ENCODE measurements at regions not wholly inside any gene's neighbourhood (a gene's known extent, or its start where the extent isn't known, plus 50 kb on each side); places are given as distances from the start of the nearest gene placed in this dataset.
"Not testable (repeated sequence)": the region's sequence is repeated elsewhere in the genome, so short reads cannot be mapped to it uniquely, and the experiment has no call there.

GRCh38 chr1:112828716-112829115 lies 113.6 kb upstream of the PPM1J start:
- Histone ChIP-seq H3K4me3 (ENCODE audit: low read depth, low read length) (no peak overlapping the region), H3K27ac (ENCODE audit: low read depth) (no peak overlapping the region), H3K36me3 (ENCODE audit: insufficient read depth) (no peaks in the 10 kb centered on the region), H3K4me1 (ENCODE audit: insufficient read depth) (no peaks in the 10 kb centered on the region)
- 77% methylated on average over 2 of the region's 2 CpGs for WGBS
- no peak for DNase-seq (ENCODE audit: extremely low spot score)

GRCh38 chr1:112827391-112827790 lies 112.3 kb upstream of the PPM1J start:
- H3K36me3 ChIP-seq (ENCODE audit: insufficient read depth); H3K27ac ChIP-seq (ENCODE audit: low read depth); H3K4me3 ChIP-seq (ENCODE audit: low read depth, low read length); H3K4me1 ChIP-seq (ENCODE audit: insufficient read depth); DNase-seq (ENCODE audit: extremely low spot score): not testable (repeated sequence)
- WGBS = 61% methylated on average over 1 of the region's 1 CpG

GRCh38 chr1:112826217-112826944 lies 111.2 kb upstream of the PPM1J start:
- Histone ChIP-seq H3K4me1 (ENCODE audit: insufficient read depth) (no peaks in the 10 kb centered on the region), H3K27ac (ENCODE audit: low read depth) (no peak overlapping the region), H3K36me3 (ENCODE audit: insufficient read depth) (no peaks in the 10 kb centered on the region), H3K4me3 (ENCODE audit: low read depth, low read length) (no peak overlapping the region)
- 77% methylated on average over 16 of the region's 16 CpGs for WGBS
- no peak for DNase-seq (ENCODE audit: extremely low spot score)

GRCh38 chr1:112825563-112826216 lies 110.6 kb upstream of the PPM1J start:
- WGBS = 88% methylated on average over 7 of the region's 7 CpGs
- not testable (repeated sequence) for DNase-seq (ENCODE audit: extremely low spot score); H3K27ac ChIP-seq (ENCODE audit: low read depth); H3K4me1 ChIP-seq (ENCODE audit: insufficient read depth); H3K4me3 ChIP-seq (ENCODE audit: low read depth, low read length); H3K36me3 ChIP-seq (ENCODE audit: insufficient read depth)

GRCh38 chr1:112825075-112825474 lies 109.9 kb upstream of the PPM1J start:
- not testable (repeated sequence) for DNase-seq (ENCODE audit: extremely low spot score); H3K36me3 ChIP-seq (ENCODE audit: insufficient read depth); H3K4me3 ChIP-seq (ENCODE audit: low read depth, low read length); H3K27ac ChIP-seq (ENCODE audit: low read depth); H3K4me1 ChIP-seq (ENCODE audit: insufficient read depth)
- 85% methylated on average over 6 of the region's 6 CpGs for WGBS

- not testable (repeated sequence) for H3K4me3 ChIP-seq (ENCODE audit: low read depth, low read length); H3K27ac ChIP-seq (ENCODE audit: low read depth); H3K4me1 ChIP-seq (ENCODE audit: insufficient read depth); H3K36me3 ChIP-seq (ENCODE audit: insufficient read depth); DNase-seq (ENCODE audit: extremely low spot score)
- WGBS = 76% methylated on average over 7 of the region's 7 CpGs
Measured at GRCh38 chr1:112821307-112822063, 106.4 kb upstream of the PPM1J start.

- no peak for DNase-seq (ENCODE audit: extremely low spot score)
- no peak overlapping the region for H3K27ac ChIP-seq (ENCODE audit: low read depth)
- no peak overlapping the region for H3K4me3 ChIP-seq (ENCODE audit: low read depth, low read length)
- 12% methylated on average over 4 of the region's 4 CpGs for WGBS
- H3K36me3 ChIP-seq (ENCODE audit: insufficient read depth) = no peaks in the 10 kb centered on the region
- H3K4me1 ChIP-seq (ENCODE audit: insufficient read depth) = no peaks in the 10 kb centered on the region
Measured at GRCh38 chr1:112818990-112819689, 104.0 kb upstream of the PPM1J start.

- no peak for DNase-seq (ENCODE audit: extremely low spot score)
- WGBS = 76% methylated on average over 7 of the region's 7 CpGs
- no peaks in the 10 kb centered on the region for H3K4me1 ChIP-seq (ENCODE audit: insufficient read depth)
- H3K27ac ChIP-seq (ENCODE audit: low read depth) = no peak overlapping the region
- H3K4me3 ChIP-seq (ENCODE audit: low read depth, low read length) = no peak overlapping the region
- H3K36me3 ChIP-seq (ENCODE audit: insufficient read depth) = no peaks in the 10 kb centered on the region
Measured at GRCh38 chr1:112817555-112818373, 102.6 kb upstream of the PPM1J start.

GRCh38 chr1:112815376-112815775 lies 100.2 kb upstream of the PPM1J start:
- WGBS = 95% methylated on average over 5 of the region's 5 CpGs

GRCh38 chr1:112814645-112815044 lies 99.5 kb upstream of the PPM1J start:
- not testable (repeated sequence) for H3K27ac ChIP-seq (ENCODE audit: low read depth); H3K4me3 ChIP-seq (ENCODE audit: low read depth, low read length); H3K4me1 ChIP-seq (ENCODE audit: insufficient read depth); DNase-seq (ENCODE audit: extremely low spot score); H3K36me3 ChIP-seq (ENCODE audit: insufficient read depth)
- 90% methylated on average over 8 of the region's 8 CpGs for WGBS

More at GRCh38 chr1:112815376-112815775, 100.2 kb upstream of the PPM1J start:
- Histone ChIP-seq H3K4me1 (ENCODE audit: insufficient read depth) (no peaks in the 10 kb centered on the region), H3K36me3 (ENCODE audit: insufficient read depth) (no peaks in the 10 kb centered on the region), H3K27ac (ENCODE audit: low read depth) (no peak overlapping the region), H3K4me3 (ENCODE audit: low read depth, low read length) (no peak overlapping the region)
- no peak for DNase-seq (ENCODE audit: extremely low spot score)

GRCh38 chr1:112808861-112809684 lies 93.9 kb upstream of the PPM1J start:
- Histone ChIP-seq H3K4me3 (ENCODE audit: low read depth, low read length) (no peak overlapping the region), H3K4me1 (ENCODE audit: insufficient read depth) (no peaks in the 10 kb centered on the region), H3K36me3 (ENCODE audit: insufficient read depth) (no peaks in the 10 kb centered on the region), H3K27ac (ENCODE audit: low read depth) (no peak overlapping the region)
- 25% methylated on average over 8 of the region's 8 CpGs for WGBS
- DNase-seq (ENCODE audit: extremely low spot score) = no peak

GRCh38 chr1:112807999-112808398 lies 92.9 kb upstream of the PPM1J start:
- WGBS = 92% methylated on average over 3 of the region's 3 CpGs
- Histone ChIP-seq H3K36me3 (ENCODE audit: insufficient read depth) (no peaks in the 10 kb centered on the region), H3K4me1 (ENCODE audit: insufficient read depth) (no peaks in the 10 kb centered on the region), H3K27ac (ENCODE audit: low read depth) (no peak overlapping the region), H3K4me3 (ENCODE audit: low read depth, low read length) (no peak overlapping the region)
- DNase-seq (ENCODE audit: extremely low spot score) = no peak
